HG03439 (cell line): ENCODE measurements at regions not wholly inside any gene's neighbourhood (a gene's known extent, or its start where the extent isn't known, plus 50 kb on each side); places are given as distances from the start of the nearest gene placed in this dataset.

ENCODE experiments used
- ATAC-seq: cut with Tn5 transposase; IDR thresholded peaks from one replicate; pipeline ENCODE4 v1.9.1; 2021; ENCODE audit warnings: mild to moderate bottlenecking, moderate library complexity; ENCODE audit not compliant: unreplicated experiment

GRCh38 chr18:39037925-39038324 lies 1472.3 kb upstream of the CELF4 start:
- no peak for ATAC-seq

DNA sequence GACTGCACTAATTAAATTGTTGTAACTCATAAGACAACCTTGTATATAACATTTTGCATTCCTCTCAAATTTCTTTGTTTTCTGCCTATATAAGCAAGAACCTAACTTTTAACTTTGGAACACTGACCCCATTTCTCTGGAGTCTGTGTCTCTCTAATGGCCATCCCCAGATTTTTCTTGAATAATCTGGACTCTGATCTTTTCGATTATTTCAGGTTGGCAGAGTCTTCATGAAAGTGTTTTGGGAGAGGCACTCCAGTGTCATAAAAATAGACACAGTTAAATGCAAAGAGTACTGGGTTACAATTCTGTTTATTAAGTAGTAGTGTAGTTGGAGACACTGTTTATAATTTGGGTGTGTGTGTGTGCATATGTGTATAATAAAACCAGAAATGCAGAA lies 1467.7 kb upstream of the CELF4 start:
- no peak for ATAC-seq

GRCh38 chr18:39031647-39032046 lies 1466.0 kb upstream of the CELF4 start:
- ATAC-seq: no peak

DNA sequence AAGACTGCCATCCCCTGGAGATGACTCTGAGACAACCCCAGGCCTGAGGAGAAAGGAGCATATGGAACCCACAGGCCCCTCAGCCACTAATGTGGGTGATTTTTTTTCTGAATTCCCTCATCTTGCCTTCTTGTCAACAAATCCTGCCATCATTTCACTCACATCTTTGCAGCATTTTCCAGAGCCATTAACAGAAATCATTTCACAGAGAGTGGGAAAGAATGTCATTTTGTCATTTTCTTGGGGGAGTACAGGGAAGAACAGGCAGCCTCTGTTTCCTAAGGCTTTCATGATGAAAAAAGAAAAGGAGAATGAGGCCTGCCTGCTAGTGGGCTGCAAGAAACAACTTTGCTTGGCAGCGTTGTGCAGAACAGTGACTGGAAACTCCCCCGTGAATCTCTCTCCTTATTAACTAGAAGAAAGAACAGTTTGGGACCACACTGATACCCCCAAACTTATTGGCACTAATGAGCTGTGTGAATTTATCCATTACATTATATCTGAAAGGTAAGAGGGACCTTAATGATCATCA lies 1464.6 kb upstream of the CELF4 start:
- no peak for ATAC-seq

DNA sequence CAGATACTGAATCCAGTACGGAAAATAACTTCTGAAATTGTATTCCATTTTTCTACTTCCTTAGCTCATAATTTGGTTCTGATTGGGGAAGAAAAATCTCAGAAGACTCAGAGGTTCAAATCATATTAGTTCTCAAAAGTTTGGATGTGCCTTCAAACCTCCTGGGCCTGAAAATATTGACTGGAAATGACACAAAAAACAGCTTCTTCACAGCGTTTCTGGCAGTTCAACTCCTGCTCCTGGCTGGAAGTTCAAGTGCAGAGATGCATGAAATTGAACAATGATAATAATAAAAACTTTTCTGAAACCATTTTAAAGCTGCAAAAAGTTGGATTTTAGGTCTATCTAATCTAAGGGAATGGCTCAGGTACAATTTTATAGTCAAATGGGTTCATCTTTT lies 1459.9 kb upstream of the CELF4 start:
- no peak for ATAC-seq

- ATAC-seq: no peak
Measured at GRCh38 chr18:39019989-39020388, 1454.4 kb upstream of the CELF4 start.

GRCh38 chr18:39007031-39007902 lies 1441.7 kb upstream of the CELF4 start:
- no peak for ATAC-seq

DNA sequence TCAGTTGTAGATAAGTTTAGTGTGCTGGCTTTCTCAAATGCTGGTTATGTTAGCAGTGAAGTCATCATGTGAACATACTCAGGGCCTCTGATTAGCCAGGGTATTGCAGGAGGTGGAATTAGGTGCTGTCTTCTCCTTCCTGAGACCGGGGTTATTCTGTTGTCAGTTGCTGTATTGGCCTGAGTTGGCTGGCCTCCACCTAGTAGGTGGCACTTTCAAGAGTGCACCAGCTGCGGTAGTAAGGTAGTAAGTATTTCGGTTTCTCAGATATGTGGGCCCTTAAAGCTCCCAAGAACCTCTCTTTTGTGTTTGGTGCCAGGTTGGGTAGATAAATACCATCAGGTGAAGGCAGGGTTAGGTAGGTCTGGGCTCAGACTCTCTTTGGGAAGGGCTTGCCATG lies 1430.5 kb upstream of the CELF4 start:
- no peak for ATAC-seq

DNA sequence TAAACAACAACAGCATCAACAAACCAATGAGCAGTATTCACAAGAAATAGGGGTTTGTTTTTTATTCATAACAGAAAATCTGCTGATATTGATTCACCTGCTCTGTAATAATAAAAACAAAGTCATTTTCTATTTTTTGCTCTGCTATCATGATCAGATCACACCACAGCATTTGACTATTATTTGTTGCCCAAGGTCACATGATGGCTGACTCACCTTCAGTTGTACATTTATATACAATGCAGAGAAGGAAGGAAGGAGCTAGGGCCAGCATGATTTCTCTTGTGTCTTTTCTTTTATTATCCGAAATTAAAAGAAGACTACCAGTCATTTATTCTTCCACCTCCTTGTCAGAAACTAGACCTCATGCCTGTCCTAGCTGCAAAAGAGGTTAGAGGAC lies 1427.7 kb upstream of the CELF4 start:
- ATAC-seq: no peak

- ATAC-seq: no peak
Measured at GRCh38 chr18:38984968-38985367, 1419.4 kb upstream of the CELF4 start.

DNA sequence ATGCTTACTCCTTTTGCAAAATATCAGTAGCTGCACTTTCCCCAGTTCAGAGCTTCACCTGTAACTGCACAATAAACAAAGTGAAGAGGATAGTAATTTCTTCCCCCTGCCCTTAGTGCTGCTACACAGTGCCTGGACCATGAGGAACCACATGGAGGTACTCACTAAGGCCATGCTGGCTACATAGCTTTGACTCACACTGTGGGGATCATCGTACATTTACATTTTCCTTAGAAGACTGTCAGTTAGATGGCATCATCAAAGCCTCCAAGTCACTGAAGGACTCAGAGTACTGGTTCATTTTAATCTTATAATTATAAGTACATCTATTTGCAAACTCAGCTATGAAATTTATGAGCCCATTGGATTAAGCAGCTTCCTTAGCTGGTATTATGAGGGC lies 1416.5 kb upstream of the CELF4 start:
- no peak for ATAC-seq

DNA sequence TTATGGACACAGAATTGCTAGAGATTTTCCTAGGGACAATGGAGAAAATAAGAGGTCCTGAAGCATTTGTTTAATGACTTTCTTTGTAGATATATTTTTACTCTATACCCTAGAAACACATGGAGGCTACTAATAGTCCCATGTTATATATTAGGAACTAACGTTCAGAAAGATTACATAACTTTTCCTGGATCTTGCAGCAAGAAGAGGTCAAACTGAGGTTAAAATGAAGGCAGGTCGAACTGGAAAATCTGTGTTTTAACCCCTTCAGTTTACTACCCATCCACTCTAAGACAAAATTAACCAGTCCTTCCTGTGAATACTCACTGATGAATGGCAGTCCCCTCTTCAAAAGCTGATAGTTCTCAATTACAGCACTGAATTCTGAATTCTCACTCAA lies 1415.8 kb upstream of the CELF4 start:
- no peak for ATAC-seq

GRCh38 chr18:38980420-38980819 lies 1414.8 kb upstream of the CELF4 start:
- no peak for ATAC-seq

DNA sequence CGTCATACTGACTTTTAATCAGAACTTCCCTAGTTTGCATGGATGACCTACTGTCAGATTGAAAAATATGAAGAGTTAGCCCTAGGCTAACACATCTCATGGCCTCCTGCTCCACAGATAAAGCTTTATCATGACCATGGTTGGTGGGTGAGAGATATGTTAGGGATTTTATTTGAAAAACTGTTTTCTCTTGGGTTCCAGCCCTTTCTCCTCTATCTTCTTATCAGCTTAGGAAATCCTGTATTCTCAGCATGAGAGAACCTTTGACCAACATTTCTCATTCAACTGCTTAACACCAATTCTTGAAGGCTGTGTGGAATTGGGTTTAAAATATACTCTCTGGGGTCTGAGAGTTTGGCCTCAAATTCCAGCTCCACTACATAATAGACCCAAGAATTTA lies 1407.0 kb upstream of the CELF4 start:
- ATAC-seq: no peak

DNA sequence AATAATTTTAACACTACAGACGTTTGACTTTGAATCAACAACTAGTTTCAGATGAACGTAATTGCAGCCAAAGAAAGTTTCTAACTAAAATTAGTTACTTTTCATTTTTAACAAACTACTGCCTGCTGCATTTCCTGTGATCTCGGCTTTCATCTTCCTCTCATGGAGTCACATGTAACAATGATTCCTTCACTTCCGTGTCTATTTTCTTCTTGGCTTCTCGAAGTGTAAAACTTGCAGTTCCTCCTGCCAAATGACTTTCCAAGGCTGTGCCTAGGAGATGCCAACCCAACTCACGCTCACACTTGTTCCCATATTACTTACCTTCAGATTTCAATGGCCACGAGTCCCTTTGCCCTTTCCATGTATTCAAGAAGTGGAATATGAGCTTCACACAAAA lies 1406.3 kb upstream of the CELF4 start:
- no peak for ATAC-seq

- ATAC-seq: no peak
Measured at GRCh38 chr18:38966841-38967240, 1401.2 kb upstream of the CELF4 start.

- ATAC-seq: no peak
Measured at GRCh38 chr18:38963943-38964660, 1398.5 kb upstream of the CELF4 start.

DNA sequence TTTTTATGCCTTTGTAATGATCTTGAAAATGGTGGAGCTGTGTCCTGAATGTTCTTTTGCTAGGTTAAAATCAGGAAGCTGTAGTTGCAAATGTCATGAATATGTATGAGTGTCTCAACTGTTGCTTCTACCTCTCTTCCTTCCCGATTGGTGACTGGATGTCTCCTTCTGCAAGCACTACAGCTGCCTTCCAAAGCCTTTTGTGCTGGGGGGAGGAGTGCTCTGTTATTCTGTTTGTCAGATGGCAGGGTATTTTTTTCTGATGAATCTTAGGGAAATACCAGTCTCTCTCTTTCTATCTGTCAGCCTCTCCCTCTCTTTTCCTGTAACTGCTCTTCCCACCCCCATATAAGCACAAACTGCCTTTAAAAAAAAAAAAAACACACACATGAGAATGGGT lies 1396.3 kb upstream of the CELF4 start:
- no peak for ATAC-seq

DNA sequence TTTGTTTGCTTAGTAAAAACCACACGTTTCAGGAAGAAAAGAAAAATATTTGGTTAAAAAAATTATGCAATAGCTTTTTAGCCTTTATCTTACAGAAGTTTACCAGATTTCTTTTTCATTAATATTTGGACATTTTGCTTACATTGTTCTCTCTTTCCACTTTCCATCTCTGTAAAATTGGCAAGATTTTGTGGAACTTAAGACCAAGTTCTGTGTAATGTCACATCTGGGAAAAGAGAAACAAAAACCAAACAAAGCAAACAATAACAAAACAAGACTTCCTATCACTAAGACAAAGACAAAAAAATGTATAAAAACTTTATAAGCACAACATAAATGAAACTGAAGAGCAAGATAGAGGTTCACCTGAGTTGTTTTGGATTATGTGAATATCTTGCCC lies 1392.1 kb upstream of the CELF4 start:
- ATAC-seq: no peak

DNA sequence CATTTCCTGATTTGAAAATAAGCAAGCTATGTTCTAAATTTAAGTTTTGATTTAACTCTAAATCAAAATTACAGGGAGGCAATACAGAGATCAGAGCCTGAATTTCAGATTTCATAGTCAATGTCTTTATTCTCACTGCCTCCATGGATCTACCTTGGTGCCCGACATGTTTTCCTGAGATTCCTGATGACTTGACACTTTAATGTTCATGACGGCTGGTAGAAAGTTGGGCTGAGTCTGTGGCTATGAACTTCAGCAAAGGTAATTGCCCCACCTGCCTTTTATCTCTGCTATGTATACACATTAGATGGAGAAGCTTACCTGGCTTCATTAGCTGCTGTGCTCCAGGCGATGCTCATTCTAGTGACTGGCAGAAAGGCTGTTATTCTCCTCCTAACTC lies 1390.5 kb upstream of the CELF4 start:
- no peak for ATAC-seq

GRCh38 chr18:38951633-38952032 lies 1386.0 kb upstream of the CELF4 start:
- no peak for ATAC-seq

DNA sequence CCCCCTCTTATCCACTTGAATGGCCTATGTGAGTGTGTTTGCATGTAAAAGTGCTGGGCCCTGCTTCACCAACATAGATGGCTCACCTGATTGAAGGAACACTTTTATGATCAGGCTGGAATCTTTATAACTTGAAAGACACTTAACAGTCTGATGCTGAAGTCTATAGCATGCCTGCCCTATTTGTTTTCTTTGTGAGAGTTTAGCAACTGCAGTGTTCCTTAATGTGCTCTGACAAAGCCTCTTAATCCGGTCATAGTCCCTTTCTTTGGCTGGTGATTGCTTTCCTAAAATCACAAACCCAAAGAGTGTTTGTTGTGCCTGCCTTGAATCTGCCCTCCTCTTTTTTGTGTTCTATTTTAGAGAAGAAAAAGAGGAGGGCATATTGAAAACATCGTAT lies 1382.8 kb upstream of the CELF4 start:
- ATAC-seq: no peak
